ENCODE measurements at regions not wholly inside any gene's neighbourhood (a gene's known extent, or its start where the extent isn't known, plus 50 kb on each side); places are given as distances from the start of the nearest gene placed in this dataset.

DNA sequence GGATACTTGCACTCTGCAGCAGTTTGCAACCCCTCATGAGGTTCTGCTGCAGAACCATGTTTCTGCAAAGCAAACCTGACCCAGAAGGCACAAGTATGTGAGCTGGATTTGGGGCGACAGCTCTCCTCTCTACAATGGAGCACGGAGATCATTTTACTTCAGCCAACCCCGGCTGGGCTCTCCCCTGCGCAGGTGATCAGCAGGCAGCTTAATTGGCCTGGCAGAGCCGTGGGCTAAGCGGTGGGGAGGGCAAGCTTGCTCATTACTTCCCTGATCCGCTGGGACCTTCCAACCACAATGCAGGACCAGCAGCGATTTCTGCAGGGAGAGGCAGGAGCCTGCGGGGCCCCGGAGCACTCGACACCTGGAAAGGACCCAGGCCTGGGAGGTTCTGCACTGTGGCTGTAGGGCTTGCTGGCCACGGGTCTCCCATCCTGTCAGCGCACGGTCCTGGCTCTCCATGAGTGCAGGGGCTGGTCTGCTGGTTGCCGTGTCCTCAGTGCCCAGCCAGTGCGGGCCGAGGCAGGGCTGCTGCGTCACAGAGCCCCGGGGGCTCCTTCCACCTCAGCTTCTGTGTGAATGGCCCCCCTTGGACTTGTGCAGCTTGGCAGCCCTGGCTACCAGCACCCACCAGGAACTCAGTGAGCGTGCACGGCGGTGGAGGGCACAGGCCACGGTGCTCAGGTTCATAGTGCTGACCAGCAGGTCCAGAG is 51.8 kb upstream of the RAPGEF1 start:
- Mint-ChIP-seq H3K4me1 (no peaks in the 10 kb centered on the region), H3K4me3 (no peak overlapping the region), H3K36me3 (ENCODE audit: low read depth) (no peaks in the 10 kb centered on the region), H3K27ac (no peak overlapping the region), H3K9me3 (ENCODE audit: low read depth) (peaks cover 1% of the 10 kb centered on the region), H3K27me3 (peaks cover 38% of the 10 kb centered on the region)
- ChIA-PET CTCF (interaction anchor here (1.0 kb wide), 1 partner anchor 468 kb away, joined by 3 read pairs; no protein-coding TSS in a partner anchor), POLR2A (no interaction called here)
- no peak for DNase-seq
- ATAC-seq: no peak
- intact Hi-C loops (cut with DNase I, micrococcal nuclease): no loop called here
